IPS-NIHi7 (cell line): ENCODE measurements at regions not wholly inside any gene's neighbourhood (a gene's known extent, or its start where the extent isn't known, plus 50 kb on each side); places are given as distances from the start of the nearest gene placed in this dataset.

Experiments
- DNase-seq: peaks from one replicate; pipeline ENCODE4 v3.0.0; 2012; ENCODE audit warnings: mixed read lengths; ENCODE audit errors: extremely low spot score

- no peak for DNase-seq
These were observed 1218.4 kb upstream of the TMPRSS15 start for GRCh38 chr21:19621837-19622496.

- no peak for DNase-seq
These were observed 1237.4 kb upstream of the TMPRSS15 start for GRCh38 chr21:19640964-19641363.

GRCh38 chr21:19648391-19648790 is 1244.8 kb upstream of the TMPRSS15 start:
- no peak for DNase-seq

GRCh38 chr21:19683492-19683891 is 1279.9 kb upstream of the TMPRSS15 start:
- no peak for DNase-seq

- no peak for DNase-seq
These were observed 1280.7 kb upstream of the TMPRSS15 start for GRCh38 chr21:19684328-19684727.

- DNase-seq = no peak
These were observed 1288.6 kb upstream of the TMPRSS15 start for GRCh38 chr21:19692231-19692630.

GRCh38 chr21:19695796-19696195 is 1292.2 kb upstream of the TMPRSS15 start:
- DNase-seq = no peak

- no peak for DNase-seq
These were observed 1296.9 kb upstream of the TMPRSS15 start for GRCh38 chr21:19700476-19700875.

- no peak for DNase-seq
These were observed 1295.5 kb upstream of the NCAM2 start for GRCh38 chr21:19702726-19703125.

GRCh38 chr21:19704832-19705231 is 1293.4 kb upstream of the NCAM2 start:
- no peak for DNase-seq

GRCh38 chr21:19712441-19712840 is 1285.8 kb upstream of the NCAM2 start:
- no peak for DNase-seq

- no peak for DNase-seq
These were observed 1284.9 kb upstream of the NCAM2 start for GRCh38 chr21:19713313-19713712.

- no peak for DNase-seq
These were observed 1274.1 kb upstream of the NCAM2 start for GRCh38 chr21:19724081-19724480.

- no peak for DNase-seq
These were observed 1267.0 kb upstream of the NCAM2 start for GRCh38 chr21:19731251-19731650.

- no peak for DNase-seq
These were observed 1238.4 kb upstream of the NCAM2 start for GRCh38 chr21:19759836-19760235.

GRCh38 chr21:19767546-19767945 is 1230.7 kb upstream of the NCAM2 start:
- no peak for DNase-seq

- no peak for DNase-seq
These were observed 1226.3 kb upstream of the NCAM2 start for GRCh38 chr21:19771881-19772280.

- no peak for DNase-seq
These were observed 1222.1 kb upstream of the NCAM2 start for GRCh38 chr21:19776076-19776475.

GRCh38 chr21:19781881-19782652 is 1216.1 kb upstream of the NCAM2 start:
- DNase-seq = peak; percentile 13

- DNase-seq = no peak
These were observed 1212.3 kb upstream of the NCAM2 start for GRCh38 chr21:19785941-19786340.

GRCh38 chr21:19792004-19792403 is 1206.2 kb upstream of the NCAM2 start:
- no peak for DNase-seq

- DNase-seq = no peak
These were observed 1191.0 kb upstream of the NCAM2 start for GRCh38 chr21:19807201-19807600.

GRCh38 chr21:19810779-19811178 is 1187.4 kb upstream of the NCAM2 start:
- DNase-seq = peak; percentile 7
